CD4-positive, alpha-beta T cell treated with Interleukin-21 for 1 hour (primary cell): ENCODE measurements at regions not wholly inside any gene's neighbourhood (a gene's known extent, or its start where the extent isn't known, plus 50 kb on each side); places are given as distances from the start of the nearest gene placed in this dataset.
"Not testable (repeated sequence)": the region's sequence is repeated elsewhere in the genome, so short reads cannot be mapped to it uniquely, and the experiment has no call there.

Source experiments
- DNase-seq: peaks from one replicate; pipeline ENCODE4 v3.0.0-alpha.2; 2020

DNA sequence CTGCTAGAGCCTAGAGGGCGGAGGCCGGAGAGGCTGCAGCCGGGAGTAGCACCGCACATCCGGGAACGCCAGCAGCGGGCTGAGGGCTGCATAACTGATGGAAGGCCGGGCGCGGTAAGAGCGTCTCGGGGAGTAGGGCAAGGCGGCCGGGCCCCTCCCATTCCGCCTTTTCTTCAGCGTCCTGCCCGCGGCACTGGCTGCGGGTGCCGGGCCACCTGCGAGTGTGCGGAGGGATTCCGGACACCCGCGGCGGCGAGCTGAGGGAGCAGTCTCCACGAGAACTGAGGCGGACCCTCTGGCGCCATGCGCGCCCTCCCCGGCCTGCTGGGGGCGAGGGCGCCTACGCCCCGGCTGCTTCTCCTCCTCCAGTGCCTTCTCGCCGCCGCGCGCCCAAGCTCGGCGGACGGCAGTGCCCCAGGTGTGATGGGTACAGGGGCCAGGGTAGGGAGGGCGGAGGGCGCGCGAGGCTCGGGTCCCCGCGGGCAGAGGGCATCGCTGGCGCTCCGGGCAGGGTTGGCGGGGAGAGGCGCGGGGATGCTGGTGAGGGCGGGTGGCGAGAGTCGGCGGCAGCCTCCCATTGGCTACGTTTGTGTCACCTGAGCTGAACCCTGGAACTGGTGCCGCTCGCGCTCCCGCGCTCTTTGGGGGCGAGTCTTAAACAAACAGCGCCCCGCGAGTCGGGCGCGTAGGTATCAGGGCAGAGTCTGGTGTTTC is 334.4 kb downstream of the SRGAP2C start:
- DNase-seq = peak; percentile 88

DNA sequence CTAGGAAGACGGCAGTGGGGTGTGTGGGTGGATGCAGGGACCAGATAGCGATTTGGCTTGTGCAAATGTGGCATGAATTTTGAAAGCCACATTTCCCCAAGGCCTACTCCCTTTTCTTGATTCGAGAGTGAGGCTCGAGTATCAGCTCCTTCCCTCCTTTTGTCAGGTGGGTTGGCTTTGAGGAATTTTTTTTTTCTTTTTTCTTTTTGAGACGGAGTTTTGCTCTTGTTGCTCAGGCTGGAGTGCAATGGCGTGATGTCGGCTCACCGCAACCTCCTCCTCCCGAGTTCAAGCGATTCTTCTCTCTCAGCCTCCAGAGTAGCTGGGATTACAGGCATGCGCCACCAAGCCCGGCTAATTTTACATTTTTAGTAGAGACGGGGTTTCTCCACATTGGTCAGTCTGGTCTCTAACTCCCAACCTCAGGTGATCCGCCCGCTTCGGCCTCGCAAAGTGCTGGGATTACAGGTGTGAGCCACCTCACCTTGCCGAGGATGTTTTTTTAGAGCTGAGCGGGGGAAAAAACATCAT is 335.0 kb downstream of the SRGAP2C start:
- not testable (repeated sequence) for DNase-seq

GRCh38 chr1:121522061-121522759 is 337.4 kb downstream of the SRGAP2C start:
- no peak for DNase-seq

DNA sequence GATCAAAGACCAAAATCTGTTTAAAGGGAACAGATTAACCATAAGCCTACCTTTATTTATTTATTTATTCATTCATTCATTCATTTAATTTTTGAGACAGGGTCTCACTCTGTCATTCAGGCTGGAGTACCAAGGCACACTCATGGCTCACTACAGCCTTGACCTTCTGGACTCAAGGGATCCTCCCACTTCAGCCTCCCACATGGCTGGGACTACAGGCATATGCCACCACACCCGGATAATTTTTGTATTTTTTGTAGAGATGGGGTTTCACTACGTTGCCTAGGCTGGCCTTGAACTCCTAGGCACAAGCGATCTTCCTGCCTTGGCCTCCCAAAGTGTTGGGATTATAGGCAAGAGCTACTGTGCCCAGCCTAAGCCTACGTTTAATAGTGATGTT is 338.3 kb downstream of the SRGAP2C start:
- DNase-seq = not testable (repeated sequence)

DNA sequence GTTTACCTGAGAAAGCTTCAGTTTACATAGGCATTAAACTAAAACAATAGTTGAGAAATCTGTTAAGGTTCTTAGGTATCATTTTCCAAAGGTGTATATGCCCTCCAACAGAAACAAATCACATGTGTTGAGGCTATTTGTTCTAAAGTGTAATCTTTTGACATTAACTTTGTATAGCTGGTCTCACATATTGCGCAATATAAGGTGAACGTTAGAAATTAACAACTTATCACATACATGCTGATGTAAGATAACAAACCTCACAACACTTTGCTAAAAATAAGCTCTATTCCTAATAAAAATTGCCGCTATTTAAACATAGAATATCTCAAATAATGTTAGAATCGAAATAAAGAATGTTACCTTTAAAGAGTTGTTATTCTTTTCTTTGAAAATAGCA is 340.6 kb downstream of the SRGAP2C start:
- no peak for DNase-seq

- DNase-seq = not testable (repeated sequence)
Measured at GRCh38 chr1:121528958-121529357, 344.2 kb downstream of the SRGAP2C start.

- not testable (repeated sequence) for DNase-seq
Measured at GRCh38 chr1:121530026-121530425, 345.3 kb downstream of the SRGAP2C start.

GRCh38 chr1:121531747-121532146 is 347.0 kb downstream of the SRGAP2C start:
- peak; percentile 16 for DNase-seq

GRCh38 chr1:121538148-121538547 is 353.4 kb downstream of the SRGAP2C start:
- DNase-seq = not testable (repeated sequence)

DNA sequence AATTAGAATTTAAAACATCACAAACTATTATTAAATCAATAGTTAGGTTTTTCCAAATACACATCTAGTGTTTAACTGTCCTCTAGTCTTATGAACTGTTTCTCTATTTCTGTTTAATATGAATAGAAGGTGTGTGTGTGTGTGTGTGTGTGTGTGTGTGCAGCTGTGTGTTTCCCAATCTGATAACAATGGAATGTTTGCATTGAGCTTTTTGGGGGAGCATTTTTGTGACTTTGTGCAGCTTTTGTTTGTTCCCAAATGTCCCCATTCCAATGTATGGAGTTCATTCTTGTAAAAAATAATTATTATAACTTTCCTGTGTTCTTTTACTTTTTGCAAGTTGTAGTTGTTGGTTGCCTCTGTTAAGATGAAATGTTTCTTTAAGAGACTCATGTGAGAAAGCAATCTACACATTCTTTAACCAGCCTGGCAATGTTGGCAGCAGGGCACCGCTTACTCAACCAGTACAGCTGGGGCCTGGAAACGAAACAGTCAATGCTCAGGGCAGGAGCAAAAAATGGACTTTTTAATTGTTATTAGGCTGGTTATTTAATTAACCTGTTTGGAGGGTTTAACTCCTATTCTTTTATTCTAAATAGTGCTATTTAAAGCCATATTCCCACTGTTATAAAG is 354.3 kb downstream of the SRGAP2C start:
- DNase-seq = no peak

DNA sequence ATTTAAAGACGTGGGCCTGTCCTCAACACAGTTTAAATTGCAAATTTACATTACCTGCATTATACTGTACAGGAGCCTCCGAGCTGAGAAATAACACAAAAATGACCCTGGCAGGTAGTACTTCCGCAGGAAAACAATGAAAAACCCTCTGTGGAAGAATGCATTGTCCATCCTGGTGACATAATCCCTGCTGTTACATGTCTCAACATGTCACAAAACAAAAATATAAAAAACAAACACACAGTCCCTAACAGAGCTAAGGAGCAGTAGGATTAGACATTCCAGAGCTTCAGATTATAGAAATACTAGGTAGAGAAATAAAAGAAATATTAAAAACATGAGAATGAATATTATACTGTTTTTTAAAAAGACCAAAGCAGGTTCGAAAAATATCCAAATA is 359.2 kb downstream of the SRGAP2C start:
- DNase-seq = not testable (repeated sequence)

DNA sequence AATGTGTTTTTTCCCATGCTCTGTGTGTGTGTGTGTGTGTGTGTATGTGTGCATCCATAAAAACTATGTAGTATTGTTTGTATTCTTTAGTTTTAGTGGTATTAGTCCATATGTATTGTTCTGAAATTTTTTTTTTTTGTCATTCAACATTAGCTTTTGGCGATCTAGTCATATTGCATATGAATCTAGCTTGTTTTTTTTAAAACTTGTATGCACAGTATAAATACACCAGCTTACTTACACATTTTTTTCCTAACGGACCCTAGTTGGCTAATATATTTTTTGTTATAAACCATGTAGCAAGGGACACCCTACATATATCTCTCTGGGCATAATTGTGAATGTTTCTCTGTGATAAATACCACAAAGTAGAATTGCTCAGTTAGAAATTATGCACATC is 359.7 kb downstream of the SRGAP2C start:
- DNase-seq = no peak

DNA sequence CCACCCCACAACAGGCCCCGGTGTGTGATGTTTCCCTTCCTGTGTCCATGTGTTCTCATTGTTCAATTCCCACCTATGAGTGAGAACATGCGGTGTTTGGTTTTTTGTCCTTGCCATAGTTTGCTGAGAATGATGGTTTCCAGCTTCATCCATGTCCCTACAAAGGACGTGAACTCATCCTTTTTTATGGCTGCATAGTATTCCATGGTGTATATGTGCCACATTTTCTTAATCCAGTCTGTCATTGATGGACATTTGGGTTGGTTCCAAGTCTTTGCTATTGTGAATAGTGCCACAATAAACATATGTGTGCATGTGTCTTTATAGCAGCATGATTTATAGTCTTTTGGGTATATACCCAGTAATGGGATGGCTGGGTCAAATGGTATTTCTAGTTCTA is 361.1 kb downstream of the SRGAP2C start:
- DNase-seq = not testable (repeated sequence)

GRCh38 chr1:121546830-121547591 is 362.2 kb downstream of the SRGAP2C start:
- DNase-seq = no peak

DNA sequence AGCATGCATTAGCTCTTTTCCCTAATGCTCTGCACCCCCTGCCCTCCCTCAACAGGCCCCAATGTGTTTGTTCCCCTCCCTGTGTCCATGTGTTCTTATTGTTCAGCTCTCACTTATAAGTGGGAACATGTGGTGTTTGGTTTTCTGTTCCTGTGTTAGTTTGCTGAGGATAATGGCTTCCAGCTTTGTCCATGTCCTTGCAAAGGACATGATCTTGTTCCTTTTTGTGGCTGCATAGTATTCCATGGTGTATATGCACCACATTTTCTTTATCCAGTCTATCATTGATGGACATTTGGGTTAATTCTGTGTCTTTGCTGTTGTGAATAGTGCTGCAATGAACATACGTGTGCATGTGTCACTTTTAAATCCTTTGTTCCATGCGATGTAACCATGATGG is 363.0 kb downstream of the SRGAP2C start:
- not testable (repeated sequence) for DNase-seq

- DNase-seq = not testable (repeated sequence)
Measured at GRCh38 chr1:121550817-121551216, 366.0 kb downstream of the SRGAP2C start.

- peak; percentile 58 for DNase-seq
Measured at GRCh38 chr1:121551491-121551890, 366.7 kb downstream of the SRGAP2C start.

GRCh38 chr1:121556560-121556959 is 371.8 kb downstream of the SRGAP2C start:
- DNase-seq = not testable (repeated sequence)

- DNase-seq = not testable (repeated sequence)
Measured at GRCh38 chr1:121558034-121558433, 373.3 kb downstream of the SRGAP2C start.

DNA sequence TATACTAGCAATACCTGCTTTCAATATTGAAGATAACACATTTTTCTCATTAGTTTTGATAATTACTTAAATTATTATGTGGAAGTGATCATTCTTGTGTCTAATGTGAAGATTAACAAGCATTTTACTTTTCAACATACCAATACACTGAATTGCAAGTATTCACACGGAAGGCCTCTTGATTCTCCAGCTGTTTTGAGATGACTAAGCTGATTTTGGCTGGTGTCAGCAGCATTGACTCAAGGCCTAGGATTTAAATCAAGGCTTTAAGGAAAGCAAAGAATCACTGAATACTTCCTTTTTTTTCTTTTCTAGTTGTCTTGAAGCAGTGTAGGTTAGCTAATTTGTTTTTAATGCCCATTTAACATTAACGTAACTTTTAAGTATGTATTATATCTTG is 373.7 kb downstream of the SRGAP2C start:
- no peak for DNase-seq

GRCh38 chr1:121566346-121566745 is 381.6 kb downstream of the SRGAP2C start:
- no peak for DNase-seq

DNA sequence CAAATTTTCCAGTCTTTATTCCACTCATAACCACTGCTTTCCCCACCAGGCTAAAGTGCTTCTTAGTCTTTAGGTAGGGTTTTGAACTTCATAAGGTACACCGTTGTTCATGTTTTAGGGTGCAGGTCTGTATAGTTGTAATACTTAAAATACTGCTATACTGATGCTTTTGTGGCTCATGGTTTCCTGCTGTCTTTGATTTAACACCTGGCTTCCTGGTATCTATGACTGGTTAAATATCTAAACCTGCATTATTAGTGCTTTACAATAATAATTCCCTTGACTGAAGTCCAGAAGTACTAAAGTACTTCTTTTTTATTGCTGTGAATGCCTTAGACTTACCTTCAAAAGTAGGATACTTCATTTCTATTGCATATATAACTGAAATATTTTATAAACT is 384.7 kb downstream of the SRGAP2C start:
- no peak for DNase-seq
